ENCODE measurements at regions not wholly inside any gene's neighbourhood (a gene's known extent, or its start where the extent isn't known, plus 50 kb on each side); places are given as distances from the start of the nearest gene placed in this dataset.

- peaks cover 0 to 19% of the 10 kb centered on the region in 2 experiments; a peak in 2 of 5 replicates for H3K4me1 ChIP-seq (replicated peaks in 1 of 2; ENCODE audit: control insufficient read depth in 2 of 2, insufficient read depth in 2 of 2, low read length in 2 of 2)
- 8% methylated on average over 14 of the region's 14 CpGs for WGBS (ENCODE audit: insufficient coverage, low coverage, missing lambda C conversion rate)
- no peaks in the 10 kb centered on the region for H3K79me2 ChIP-seq (ENCODE audit: control insufficient read depth, insufficient read depth, low read length)
Observed at GRCh38 chr2:10499275-10499907, 51.3 kb upstream of the ODC1 start.

More at GRCh38 chr2:10499275-10499907, 51.3 kb upstream of the ODC1 start:
- BruUV-seq (replicated peaks): no TSS peak
- TF ChIP-seq CEBPG (CRISPR knock-in tag; IDR thresholded peaks at IDR 0.05) (no peak; the same call in 1 of the 2 replicates), CEBPG (tag; conservative IDR thresholded peaks at IDR 0.05 in 1 of 2, IDR thresholded peaks at IDR 0.05 in 1 of 2) (no peak), TCF7 (IDR thresholded peaks at IDR 0.05; ENCODE audit: borderline replicate concordance) (no peak), RBM25 (IDR thresholded peaks at IDR 0.05; ENCODE audit: low read depth, low read length, severe bottlenecking) (peak; percentile 37), ZNF511 (CRISPR knock-in tag; IDR thresholded peaks at IDR 0.05) (no peak), ZBTB34 (CRISPR knock-in tag; IDR thresholded peaks at IDR 0.05) (no peak), NBN (IDR thresholded peaks at IDR 0.05; ENCODE audit: low read depth) (no peak), VEZF1 (CRISPR knock-in tag; IDR thresholded peaks at IDR 0.05) (peak; percentile 46), USF2 (CRISPR knock-in tag; IDR thresholded peaks at IDR 0.05) (peak; percentile 33; the same call in 1 of the 2 replicates)
- in situ Hi-C loops (cut with MboI): no loop called here
- H4K20me1 ChIP-seq (replicated peaks; ENCODE audit: control insufficient read depth, insufficient read depth, low read length): peaks cover 21% of the 10 kb centered on the region; the same call in 1 of the 2 replicates
- no peaks in the 10 kb centered on the region for H3K9me3 ChIP-seq (replicated peaks; ENCODE audit: control insufficient read depth, insufficient read depth, low read depth, low read length)
- no peak overlapping the region for H3K4me2 ChIP-seq (ENCODE audit: insufficient read depth, low read length)
- peak; percentile 47 for ATAC-seq
- no peaks in the 10 kb centered on the region for H3K36me3 ChIP-seq (ENCODE audit: control insufficient read depth, insufficient read depth, low read length)
- CTCF ChIA-PET (ENCODE audit: low intra/inter-chr PET ratio): no interaction called here
- DNase-seq (ENCODE audit: extremely low read depth in 1 of 4, low spot score in 3 of 4): peak in 1 of 4 experiments; percentile 29
- no peak overlapping the region; the same call in 1 of the 2 replicates for H2AFZ ChIP-seq (ENCODE audit: low read depth, low read length)
- H3K9ac ChIP-seq (ENCODE audit: insufficient read depth in 1 of 2, low read depth in 2 of 2, low read length in 2 of 2): no peak overlapping the region
- H3K27me3 ChIP-seq (ENCODE audit: control insufficient read depth in 2 of 2, insufficient read depth in 2 of 2, low read length in 2 of 2): peaks cover 66 to 90% of the 10 kb centered on the region in 2 experiments
- intact Hi-C loops (cut with micrococcal nuclease): no loop called here
- POLR2A ChIA-PET: no interaction called here
- no peaks in the 10 kb centered on the region for H3K9me1 ChIP-seq (ENCODE audit: control insufficient read depth, insufficient read depth, low read length)
- no peak overlapping the region for H3K4me3 ChIP-seq
- peak; percentile 52 for FAIRE-seq
- no peak overlapping the region for H3K27ac ChIP-seq (ENCODE audit: extremely low read depth, low read depth, low read length)
